ENCODE measurements at regions not wholly inside any gene's neighbourhood (a gene's known extent, or its start where the extent isn't known, plus 50 kb on each side); places are given as distances from the start of the nearest gene placed in this dataset.
"Not testable (repeated sequence)": the region's sequence is repeated elsewhere in the genome, so short reads cannot be mapped to it uniquely, and the experiment has no call there.

DNA sequence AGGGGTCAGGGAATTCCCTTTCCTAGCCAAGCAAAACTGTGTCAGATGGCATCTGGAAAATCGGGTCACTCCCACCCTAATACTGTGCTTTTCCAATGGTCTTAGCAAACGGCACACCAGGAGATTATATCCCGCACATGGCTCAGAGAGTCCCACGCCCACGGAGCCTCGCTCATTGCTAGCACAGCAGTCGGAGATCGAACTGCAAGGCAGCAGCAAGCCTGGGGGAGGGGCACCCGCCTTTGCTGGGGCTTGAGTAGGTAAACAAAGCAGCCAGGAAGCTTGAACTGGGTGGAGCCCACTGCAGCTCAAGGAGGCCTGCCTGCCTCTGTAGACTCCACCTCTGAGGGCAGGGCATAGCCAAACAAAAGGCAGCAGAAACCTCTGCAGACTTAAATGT is 393.3 kb upstream of the ONECUT1 start:
- not testable (repeated sequence) for TF ChIP-seq CTCF (IDR thresholded peaks at IDR 0.05; ENCODE audit: low read length); EZH2 (IDR thresholded peaks at IDR 0.05; ENCODE audit: borderline replicate concordance, low read length)

Measured in OCI-LY1 (cell line).